ENCODE measurements at regions not wholly inside any gene's neighbourhood (a gene's known extent, or its start where the extent isn't known, plus 50 kb on each side); places are given as distances from the start of the nearest gene placed in this dataset.

DNA sequence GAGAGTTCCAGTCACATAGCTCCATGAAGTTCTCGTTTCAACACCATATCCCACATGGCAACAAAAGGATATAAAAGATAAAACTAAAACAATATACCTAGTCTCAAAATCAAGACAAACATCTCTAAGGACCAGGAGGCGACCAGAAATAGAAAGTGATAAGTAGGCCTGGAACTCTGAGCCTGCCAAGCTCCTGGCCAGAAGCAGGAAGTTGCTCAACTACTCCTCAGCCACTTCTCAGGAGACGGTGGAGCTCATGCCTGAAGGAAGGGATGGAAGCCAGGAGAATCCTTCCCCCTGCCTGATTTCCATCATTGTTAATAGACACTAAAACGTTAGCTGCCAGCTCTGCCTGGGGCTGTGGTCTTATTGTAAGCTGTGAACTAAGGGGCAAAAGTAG, 94.7 kb downstream of the DISP1 start:
- DNase-seq (ENCODE audit: low spot score), result no peak

DNA sequence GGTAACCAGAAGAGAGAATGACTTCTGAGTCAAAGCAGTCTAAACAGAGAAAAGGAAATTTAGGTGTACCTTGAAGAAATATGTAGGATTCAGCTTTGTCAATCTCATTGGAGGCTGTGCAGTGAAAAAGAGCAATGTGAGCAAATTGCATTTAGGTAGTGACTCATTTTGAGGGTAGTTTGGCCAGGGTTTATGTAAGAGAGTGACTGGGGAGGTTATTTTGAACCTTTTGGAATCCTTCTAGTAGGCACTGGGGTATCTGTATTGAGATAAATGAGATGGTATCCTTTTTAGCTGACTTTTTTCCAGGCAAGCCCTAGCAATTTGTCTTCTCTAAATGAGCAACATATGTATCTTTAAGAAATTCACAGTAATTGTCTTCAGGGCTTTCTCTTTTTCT, 95.9 kb downstream of the DISP1 start:
- Mint-ChIP-seq H3K9me3 (ENCODE audit: unreplicated experiment) (no peaks in the 10 kb centered on the region), H3K4me3 (ENCODE audit: unreplicated experiment) (no peak overlapping the region), H3K27ac (ENCODE audit: unreplicated experiment) (no peak overlapping the region), H3K4me1 (ENCODE audit: unreplicated experiment) (peaks cover 8% of the 10 kb centered on the region), H3K36me3 (ENCODE audit: low read depth, unreplicated experiment) (no peaks in the 10 kb centered on the region), H3K27me3 (ENCODE audit: unreplicated experiment) (no peaks in the 10 kb centered on the region)
- no peak for DNase-seq (ENCODE audit: low spot score)
- TF ChIP-seq, protein P1, sequence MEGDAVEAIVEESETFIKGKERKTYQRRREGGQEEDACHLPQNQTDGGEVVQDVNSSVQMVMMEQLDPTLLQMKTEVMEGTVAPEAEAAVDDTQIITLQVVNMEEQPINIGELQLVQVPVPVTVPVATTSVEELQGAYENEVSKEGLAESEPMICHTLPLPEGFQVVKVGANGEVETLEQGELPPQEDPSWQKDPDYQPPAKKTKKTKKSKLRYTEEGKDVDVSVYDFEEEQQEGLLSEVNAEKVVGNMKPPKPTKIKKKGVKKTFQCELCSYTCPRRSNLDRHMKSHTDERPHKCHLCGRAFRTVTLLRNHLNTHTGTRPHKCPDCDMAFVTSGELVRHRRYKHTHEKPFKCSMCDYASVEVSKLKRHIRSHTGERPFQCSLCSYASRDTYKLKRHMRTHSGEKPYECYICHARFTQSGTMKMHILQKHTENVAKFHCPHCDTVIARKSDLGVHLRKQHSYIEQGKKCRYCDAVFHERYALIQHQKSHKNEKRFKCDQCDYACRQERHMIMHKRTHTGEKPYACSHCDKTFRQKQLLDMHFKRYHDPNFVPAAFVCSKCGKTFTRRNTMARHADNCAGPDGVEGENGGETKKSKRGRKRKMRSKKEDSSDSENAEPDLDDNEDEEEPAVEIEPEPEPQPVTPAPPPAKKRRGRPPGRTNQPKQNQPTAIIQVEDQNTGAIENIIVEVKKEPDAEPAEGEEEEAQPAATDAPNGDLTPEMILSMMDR (IDR thresholded peaks at IDR 0.05; ENCODE audit: unreplicated experiment), result no peak

More for the DNA sequence above, 94.7 kb downstream of the DISP1 start:
- TF ChIP-seq, protein P1 (IDR thresholded peaks at IDR 0.05; ENCODE audit: unreplicated experiment), result no peak
- Mint-ChIP-seq H3K27me3 (ENCODE audit: unreplicated experiment) (no peaks in the 10 kb centered on the region), H3K27ac (ENCODE audit: unreplicated experiment) (no peak overlapping the region), H3K9me3 (ENCODE audit: unreplicated experiment) (no peaks in the 10 kb centered on the region), H3K4me3 (ENCODE audit: unreplicated experiment) (no peak overlapping the region), H3K36me3 (ENCODE audit: low read depth, unreplicated experiment) (no peaks in the 10 kb centered on the region), H3K4me1 (ENCODE audit: unreplicated experiment) (peaks cover 8% of the 10 kb centered on the region)

DNA sequence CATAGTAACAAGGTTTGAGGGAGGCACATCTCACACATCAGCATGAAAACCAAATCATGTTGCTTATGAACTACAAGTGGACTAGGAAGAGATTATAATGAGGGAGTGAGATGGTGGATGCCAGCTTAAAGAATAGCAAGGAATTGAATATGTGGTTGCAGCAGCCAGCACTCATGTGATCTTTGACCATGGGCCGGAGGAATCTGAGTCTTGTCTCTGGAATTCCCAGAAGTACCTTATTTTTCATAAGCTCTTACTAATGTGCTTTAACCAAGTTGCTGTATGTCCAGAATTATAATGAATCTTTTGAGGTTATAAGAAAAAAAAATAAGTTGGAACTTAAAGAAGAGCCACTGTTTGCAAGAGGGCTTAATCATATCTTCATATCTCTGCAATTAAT, 97.0 kb downstream of the DISP1 start:
- Mint-ChIP-seq H3K9me3 (ENCODE audit: unreplicated experiment) (no peaks in the 10 kb centered on the region), H3K27ac (ENCODE audit: unreplicated experiment) (no peak overlapping the region)

DNA sequence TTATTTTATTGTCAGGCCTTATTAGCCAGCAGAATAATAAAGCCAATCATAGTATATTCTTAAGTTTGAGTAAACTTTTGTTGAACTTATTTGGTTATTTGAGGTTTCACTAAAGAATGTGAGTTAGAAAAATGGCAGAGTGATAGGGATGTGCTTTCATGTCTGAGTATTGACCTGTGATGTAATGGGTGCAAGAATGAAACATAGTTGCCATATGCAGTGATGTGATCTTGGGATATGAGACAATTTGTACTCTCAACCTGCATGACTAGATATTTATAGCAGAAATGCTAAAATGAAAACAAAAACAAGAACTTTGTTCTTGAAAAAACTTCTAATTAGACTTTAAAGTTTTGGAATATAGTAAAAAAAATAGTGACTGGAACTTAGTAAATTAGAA, 97.9 kb downstream of the DISP1 start:
- DNase-seq (ENCODE audit: low spot score), result no peak
- Mint-ChIP-seq H3K4me1 (ENCODE audit: unreplicated experiment) (peaks cover 8% of the 10 kb centered on the region), H3K27me3 (ENCODE audit: unreplicated experiment) (no peaks in the 10 kb centered on the region), H3K36me3 (ENCODE audit: low read depth, unreplicated experiment) (peaks cover 8% of the 10 kb centered on the region), H3K4me3 (ENCODE audit: unreplicated experiment) (no peak overlapping the region), H3K27ac (ENCODE audit: unreplicated experiment) (no peak overlapping the region), H3K9me3 (ENCODE audit: unreplicated experiment) (no peaks in the 10 kb centered on the region)
- TF ChIP-seq, protein P1 (IDR thresholded peaks at IDR 0.05; ENCODE audit: unreplicated experiment), result no peak

More for the DNA sequence above, 97.0 kb downstream of the DISP1 start:
- H3K36me3 Mint-ChIP-seq (ENCODE audit: low read depth, unreplicated experiment), result no peaks in the 10 kb centered on the region
- no peak overlapping the region for H3K4me3 Mint-ChIP-seq (ENCODE audit: unreplicated experiment)
- no peak for DNase-seq (ENCODE audit: low spot score)
- no peaks in the 10 kb centered on the region for H3K27me3 Mint-ChIP-seq (ENCODE audit: unreplicated experiment)
- TF ChIP-seq, protein P1 (IDR thresholded peaks at IDR 0.05; ENCODE audit: unreplicated experiment), result no peak
- peaks cover 8% of the 10 kb centered on the region for H3K4me1 Mint-ChIP-seq (ENCODE audit: unreplicated experiment)

DNA sequence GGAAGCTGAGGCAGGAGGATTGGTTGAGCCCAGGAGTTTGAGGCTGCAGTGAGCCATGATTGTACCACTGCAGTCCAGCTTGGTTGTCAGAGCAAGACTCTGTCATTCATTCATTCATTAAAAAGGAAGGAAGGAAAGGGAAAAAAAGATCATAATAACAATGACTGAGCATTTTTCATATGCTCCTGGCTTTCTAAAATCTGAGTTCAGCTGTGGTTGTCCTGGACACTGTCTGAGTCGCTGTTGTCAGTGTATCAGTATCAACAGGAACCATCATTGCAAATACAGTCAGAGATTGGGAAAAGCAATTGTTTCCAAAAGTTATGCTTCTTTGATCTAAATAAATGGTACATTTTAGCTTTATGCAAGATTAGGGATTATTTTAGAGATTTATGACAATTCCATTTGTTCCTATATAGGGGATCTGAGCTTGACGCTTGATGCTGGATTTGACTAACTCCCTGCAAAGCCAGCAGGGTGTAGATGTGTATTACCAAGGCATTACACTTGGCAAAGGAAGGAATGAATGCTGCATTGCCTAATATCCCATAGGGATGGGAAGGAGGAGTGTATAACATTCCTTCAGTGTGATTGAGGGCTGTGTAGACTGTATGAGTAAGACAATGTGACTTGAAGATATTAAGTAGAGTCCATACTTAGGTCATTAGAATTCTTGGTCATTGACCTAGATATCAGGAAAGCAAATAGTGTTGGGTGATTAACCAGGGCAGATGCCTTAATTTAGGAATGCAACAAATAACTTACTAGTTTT, 100.2 kb downstream of the DISP1 start:
- no peak overlapping the region for H3K27ac Mint-ChIP-seq (ENCODE audit: unreplicated experiment)
- no peak overlapping the region for H3K4me3 Mint-ChIP-seq (ENCODE audit: unreplicated experiment)
- peaks cover 8% of the 10 kb centered on the region for H3K4me1 Mint-ChIP-seq (ENCODE audit: unreplicated experiment)
- DNase-seq (ENCODE audit: low spot score), result no peak
- peaks cover 10% of the 10 kb centered on the region for H3K36me3 Mint-ChIP-seq (ENCODE audit: low read depth, unreplicated experiment)
- TF ChIP-seq, protein P1 (IDR thresholded peaks at IDR 0.05; ENCODE audit: unreplicated experiment), result no peak
- no peaks in the 10 kb centered on the region for H3K9me3 Mint-ChIP-seq (ENCODE audit: unreplicated experiment)
- H3K27me3 Mint-ChIP-seq (ENCODE audit: unreplicated experiment), result no peaks in the 10 kb centered on the region
